ENCODE measurements at regions not wholly inside any gene's neighbourhood (a gene's known extent, or its start where the extent isn't known, plus 50 kb on each side); places are given as distances from the start of the nearest gene placed in this dataset.
"Not testable (repeated sequence)": the region's sequence is repeated elsewhere in the genome, so short reads cannot be mapped to it uniquely, and the experiment has no call there.

- no peak for DNase-seq
These were observed 670.2 kb downstream of the TBC1D22A start for GRCh38 chr22:47432683-47433082.

DNA sequence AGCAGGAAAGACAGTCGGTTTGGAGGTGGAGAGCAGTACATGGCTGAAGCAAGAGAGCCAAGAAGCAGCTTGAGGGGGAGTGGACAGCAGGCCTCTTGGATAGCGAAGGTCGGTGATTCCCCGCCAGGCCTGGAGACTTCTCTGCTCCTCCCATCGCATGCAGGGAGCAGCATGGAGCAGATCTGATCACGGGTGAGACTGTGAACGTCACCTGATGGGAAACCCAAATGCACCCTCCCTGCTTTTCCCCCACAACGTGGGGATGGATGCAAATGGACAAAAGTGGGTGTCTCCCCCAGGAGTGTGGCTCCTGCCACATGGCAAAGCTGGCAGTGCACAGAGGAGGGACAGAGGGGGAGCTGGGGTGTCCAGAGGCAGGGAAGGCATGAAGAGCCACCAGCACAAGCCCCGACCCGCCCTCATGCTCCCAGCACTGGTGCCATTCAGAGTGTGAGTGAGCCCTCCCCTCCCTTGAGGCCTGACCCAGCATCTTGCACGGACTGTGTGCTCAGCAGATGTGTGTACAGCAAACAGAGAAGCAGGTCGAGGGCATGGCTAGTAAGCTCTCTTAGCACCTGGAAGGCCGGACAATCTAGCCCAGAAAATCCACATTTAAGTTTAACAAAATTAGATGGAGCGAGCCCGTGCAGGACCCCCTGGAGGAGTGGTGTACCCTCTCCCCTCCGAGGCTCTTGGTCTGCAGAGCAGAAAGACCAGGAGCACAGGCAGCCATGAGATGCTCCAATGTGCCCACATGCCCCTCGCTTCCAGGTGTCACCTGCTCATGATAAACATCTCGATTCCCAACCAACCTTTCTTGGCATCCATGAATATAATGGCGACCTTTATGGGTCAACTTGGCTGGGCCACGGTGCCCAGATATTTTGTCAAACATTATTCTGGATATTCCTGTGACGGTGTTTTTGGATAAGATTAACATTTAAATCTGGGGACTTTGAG lies 661.7 kb downstream of the TBC1D22A start:
- DNase-seq: no peak

DNA sequence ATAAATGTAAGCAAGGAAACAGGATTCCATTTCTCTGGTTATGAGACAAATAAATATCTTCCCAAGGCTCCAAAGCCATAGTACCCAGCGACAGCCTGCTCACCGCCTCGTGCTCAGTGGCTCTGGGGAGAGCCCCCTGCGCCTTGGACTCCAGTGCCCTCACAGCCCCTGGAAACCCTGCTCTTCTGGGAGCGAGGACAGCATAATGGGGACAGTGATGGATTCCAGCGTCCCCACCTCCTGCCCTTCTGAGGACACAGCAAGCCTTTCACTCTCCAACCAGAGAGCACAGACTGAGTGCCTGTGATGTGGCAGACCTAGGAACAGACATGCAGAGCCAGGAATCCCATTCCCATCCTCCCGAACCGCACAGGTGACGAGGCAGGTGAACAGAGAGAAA lies 660.8 kb downstream of the TBC1D22A start:
- no peak for DNase-seq

DNA sequence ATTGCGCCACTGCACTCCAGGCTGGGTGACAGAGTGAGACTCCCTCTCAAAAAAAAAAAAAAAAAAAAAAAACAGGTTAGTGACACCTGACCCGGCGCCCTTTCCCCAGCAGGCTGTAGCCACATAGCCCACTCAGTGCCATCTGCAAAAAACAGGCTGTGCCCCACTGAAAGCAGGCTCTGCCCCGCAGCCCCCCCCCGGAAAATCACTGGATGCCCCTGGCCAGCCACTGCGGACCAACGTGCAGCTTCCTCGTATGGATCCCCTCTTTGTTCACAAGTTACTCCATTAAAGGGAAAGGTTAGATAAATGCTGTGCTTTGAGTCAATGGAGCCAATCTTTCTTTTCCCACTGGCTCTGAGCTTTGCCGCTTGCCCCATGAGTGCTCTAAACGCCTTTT lies 660.3 kb downstream of the TBC1D22A start:
- no peak for DNase-seq

- DNase-seq: no peak
These were observed 659.4 kb downstream of the TBC1D22A start for GRCh38 chr22:47421846-47422245.

GRCh38 chr22:47420211-47420610 lies 657.8 kb downstream of the TBC1D22A start:
- DNase-seq: no peak

DNA sequence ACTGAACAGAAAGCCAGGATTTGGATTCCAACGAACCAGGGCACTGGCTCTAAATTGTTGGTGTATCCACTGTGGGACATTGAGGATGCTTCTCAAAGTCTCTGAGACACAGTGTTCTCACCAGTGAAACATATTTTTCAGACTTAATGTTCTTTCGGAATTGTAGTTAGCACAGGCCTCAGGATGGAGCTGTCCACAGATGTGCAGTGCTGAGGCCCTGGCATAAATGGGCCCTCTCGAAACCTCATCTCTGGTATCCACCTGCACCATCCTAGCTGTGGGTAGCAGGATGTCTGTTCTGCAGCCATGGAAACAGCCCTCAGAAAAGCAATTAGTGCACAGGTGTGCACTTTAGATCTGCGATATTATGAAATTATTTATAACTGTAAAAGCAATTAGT lies 656.8 kb downstream of the TBC1D22A start:
- no peak for DNase-seq

GRCh38 chr22:47417699-47418098 lies 655.2 kb downstream of the TBC1D22A start:
- no peak for DNase-seq

GRCh38 chr22:47411006-47411405 lies 648.6 kb downstream of the TBC1D22A start:
- DNase-seq: no peak

DNA sequence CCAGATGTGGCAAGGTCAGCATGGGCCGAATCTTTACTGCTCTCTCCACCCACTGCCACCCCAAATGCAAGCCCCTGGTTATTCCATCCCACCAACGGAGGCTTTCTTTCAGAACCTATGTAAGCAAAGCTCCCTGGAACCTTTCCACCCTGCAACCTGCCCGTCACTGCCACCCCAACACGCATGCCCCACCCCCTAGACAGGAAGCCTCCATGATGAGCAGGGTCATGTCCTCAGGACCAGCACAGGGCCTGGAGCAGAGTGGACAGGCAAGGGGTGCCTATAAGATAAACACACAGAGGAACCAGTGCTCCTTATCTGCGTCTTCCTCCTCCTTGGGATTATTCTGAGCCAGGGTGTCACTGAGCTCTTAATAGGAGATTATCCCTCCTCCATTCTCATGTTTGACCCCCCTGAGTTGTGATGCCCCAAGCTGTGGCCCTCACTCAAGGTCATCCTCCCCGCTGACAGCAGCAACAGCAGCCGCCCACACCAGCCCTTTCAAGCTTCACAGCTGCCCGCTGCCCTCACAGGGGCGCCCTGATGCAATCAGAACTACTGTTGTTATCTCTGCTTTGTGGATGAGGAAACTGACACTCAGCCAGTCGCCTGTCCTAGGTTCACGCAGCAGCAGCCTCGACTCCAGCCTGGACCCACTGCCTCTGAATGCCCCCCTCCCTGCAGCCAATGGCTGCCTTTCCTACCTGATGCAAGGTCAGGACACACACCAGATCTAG lies 647.3 kb downstream of the TBC1D22A start:
- no peak for DNase-seq

- DNase-seq: no peak
These were observed 646.0 kb downstream of the TBC1D22A start for GRCh38 chr22:47408409-47408808.

DNA sequence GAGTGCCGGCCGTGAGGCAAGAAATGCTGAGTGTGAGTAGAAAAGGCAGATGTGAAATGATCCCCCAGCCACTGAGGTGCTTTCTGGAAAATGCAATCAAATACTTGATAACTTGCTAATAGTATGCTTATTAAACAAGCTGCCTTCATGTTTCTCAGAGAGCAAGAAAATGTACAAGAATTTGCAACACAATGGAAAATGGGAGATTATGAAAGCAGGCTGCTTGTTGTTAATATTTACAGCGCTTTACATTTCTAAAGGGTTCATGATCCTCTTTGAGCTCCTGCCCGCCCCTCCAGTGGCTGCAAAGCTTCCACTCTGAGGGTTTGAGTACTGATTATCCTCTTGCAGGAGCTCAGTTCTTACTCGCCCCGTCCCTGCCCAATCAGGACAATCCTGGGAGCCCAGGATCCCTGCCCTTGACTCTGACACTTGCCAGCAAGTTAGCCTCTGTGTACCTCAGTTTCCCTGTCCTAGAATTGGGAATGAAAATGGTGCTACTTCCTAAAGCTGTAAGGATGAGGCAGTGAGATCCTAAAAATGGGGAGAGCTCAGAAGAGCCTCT lies 645.1 kb downstream of the TBC1D22A start:
- DNase-seq: no peak

DNA sequence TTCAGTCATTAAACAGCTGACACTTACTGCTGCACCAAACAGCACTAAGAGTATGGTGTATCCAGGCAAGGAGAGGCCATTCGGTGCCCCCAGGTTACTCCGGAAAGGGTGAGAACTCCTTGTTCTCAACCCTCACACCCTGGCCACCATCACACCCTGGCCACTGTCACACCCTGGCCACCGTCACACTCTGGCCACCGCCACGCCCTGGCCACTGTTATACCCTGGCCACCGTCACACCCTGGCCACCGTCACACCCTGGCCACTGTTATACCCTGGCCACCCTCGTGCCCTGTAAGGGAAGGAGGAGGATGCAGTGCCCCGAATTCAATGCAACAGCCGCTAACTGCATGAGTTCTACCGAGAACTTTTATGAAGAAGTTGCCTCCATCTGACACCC lies 644.4 kb downstream of the TBC1D22A start:
- no peak for DNase-seq

GRCh38 chr22:47406180-47406834 lies 643.9 kb downstream of the TBC1D22A start:
- DNase-seq: no peak

DNA sequence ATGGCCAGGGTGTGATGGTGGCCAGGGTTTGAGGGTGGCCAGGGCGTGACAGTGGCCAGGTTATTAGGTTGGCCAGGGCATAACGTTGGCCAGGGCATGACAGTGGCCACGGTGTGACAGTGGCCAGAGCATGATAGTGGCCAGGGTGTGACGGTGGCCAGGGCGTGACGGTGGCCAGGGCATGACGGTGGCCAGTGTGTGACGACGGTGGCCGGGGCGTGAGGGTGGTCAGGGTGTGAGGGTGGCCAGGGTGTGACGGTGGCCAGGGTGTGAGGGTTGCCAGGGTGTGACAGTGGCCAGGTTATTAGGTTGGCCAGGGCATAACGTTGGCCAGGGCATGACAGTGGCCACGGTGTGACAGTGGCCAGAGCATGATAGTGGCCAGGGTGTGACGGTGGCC lies 642.8 kb downstream of the TBC1D22A start:
- not testable (repeated sequence) for DNase-seq

DNA sequence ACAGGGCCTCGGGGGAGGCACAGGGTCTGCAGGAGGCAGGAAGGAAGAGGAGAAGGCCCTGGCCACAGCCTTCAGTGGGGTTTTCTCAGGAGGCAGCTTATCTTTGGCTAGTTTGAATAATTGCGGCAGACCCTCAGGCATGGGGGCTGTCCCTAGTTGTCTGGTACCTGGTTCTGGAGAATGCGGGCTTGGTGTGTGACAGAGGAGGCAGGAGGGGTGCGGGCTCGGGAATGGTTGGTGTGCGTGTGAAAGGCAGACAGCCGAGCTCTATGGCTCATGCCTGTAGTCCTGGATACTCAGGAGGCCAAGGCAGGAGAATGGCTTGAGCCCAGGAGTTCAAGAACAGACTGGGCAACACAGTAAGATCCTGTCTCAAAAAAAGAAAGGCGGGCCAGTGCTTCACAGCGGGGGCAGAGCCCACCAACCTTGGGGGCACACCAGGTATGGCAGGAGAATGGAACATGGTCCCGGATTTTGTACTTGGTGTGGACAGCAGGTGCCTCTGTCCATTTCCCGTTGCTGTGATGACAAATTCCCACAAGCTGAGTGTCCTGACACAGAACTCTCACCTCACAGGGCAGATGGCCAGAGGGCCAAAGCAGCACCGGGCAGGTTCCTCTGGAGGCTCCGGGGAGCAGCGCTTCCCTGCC lies 640.6 kb downstream of the TBC1D22A start:
- DNase-seq: no peak

- no peak for DNase-seq
These were observed 639.7 kb downstream of the TBC1D22A start for GRCh38 chr22:47401976-47402770.

DNA sequence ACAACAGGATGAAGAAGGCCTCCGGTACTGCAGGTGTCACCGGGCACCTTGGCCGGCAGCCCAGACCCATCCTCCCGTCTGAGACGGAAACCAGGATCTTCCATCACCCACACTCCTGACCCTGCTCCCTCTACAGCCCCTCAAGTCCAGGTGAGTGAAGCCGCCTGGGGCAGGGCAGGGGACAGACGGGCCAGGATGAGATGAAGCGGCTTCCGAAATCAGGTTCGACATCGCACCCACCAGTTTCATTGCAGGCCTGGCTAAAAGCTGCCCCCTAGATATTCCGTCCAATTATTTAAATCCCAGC lies 639.1 kb downstream of the TBC1D22A start:
- DNase-seq: no peak

GRCh38 chr22:47400701-47401591 lies 638.5 kb downstream of the TBC1D22A start:
- DNase-seq: no peak

GRCh38 chr22:47400131-47400530 lies 637.7 kb downstream of the TBC1D22A start:
- DNase-seq: not testable (repeated sequence)

All from skin of body (tissue), 1 donor.